HT1080 (cell line): ENCODE measurements at regions not wholly inside any gene's neighbourhood (a gene's known extent, or its start where the extent isn't known, plus 50 kb on each side); places are given as distances from the start of the nearest gene placed in this dataset.
"Not testable (repeated sequence)": the region's sequence is repeated elsewhere in the genome, so short reads cannot be mapped to it uniquely, and the experiment has no call there.

ENCODE experiments used
- DNase-seq: peaks from one replicate; pipeline ENCODE4 v3.0.0-alpha.2; 2015; ENCODE audit warnings: low read depth

GRCh38 chr12:17015501-17015900 lies 409.5 kb upstream of the LMO3 start:
- DNase-seq, result no peak

DNA sequence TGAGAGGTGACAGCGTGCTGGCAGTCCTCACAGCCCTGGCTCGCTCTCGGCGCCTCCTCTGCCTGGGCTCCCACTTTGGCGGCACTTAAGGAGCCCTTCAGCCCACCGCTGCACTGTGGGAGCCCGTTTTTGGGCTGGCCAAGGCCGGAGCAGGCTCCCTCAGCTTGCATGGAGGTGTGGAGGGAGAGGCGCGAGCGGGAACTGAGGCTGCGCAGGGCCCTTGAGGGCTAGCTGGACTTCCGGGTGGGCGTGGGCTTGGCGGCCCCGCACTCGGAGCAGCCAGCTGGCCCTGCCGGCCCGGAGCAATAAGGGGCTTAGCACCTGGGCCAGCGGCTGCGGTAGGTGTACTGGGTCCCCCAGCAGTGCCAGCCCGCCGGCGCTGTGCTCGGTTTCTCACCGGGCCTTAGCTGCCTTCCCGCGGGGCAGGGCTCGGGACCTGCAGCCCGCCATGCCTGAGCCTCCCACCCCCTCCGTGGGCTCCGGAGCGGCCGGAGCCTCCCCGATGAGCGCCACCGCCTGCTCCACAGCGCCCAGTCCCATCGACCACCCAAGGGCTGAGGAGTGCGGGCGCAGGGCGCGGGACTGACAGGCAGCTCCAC lies 401.6 kb upstream of the LMO3 start:
- DNase-seq, result not testable (repeated sequence)

DNA sequence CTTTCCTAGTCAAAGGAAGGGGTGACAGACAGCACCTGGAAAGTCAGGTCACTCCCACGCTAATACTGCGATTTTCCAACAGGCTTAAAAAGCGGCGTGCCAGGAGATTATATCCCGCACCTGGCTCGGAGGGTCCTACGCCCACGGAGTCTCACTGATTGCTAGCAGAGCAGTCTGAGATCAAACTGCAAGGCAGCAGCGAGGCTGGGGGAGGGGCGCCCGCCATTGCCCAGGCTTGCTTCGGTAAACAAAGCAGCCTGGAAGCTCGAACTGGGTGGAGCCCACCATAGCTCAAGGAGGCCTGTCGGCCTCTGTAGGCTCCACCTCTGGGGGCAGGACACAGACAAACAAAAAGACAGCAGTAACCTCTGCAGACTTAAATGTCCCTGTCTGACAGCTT lies 392.6 kb upstream of the LMO3 start:
- DNase-seq, result not testable (repeated sequence)

DNA sequence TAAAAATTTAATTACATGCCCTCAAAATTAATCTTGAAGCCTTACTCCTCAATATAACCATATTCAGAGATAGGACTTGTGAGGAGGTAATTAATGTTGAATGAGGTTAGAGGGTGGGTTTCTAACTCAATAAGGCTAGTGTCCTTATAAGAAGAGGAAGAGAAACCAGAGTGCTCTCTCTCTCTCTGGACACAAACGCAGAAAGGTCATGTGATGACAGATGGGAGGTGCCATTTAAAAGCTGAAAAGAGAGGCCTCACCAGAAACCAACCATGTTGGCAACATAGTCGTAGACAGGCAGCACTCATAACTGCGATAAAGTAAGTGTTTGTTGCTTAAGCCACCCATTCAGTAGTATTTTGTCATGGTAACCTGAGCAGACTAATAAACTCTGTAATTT lies 378.5 kb upstream of the LMO3 start:
- DNase-seq, result no peak

DNA sequence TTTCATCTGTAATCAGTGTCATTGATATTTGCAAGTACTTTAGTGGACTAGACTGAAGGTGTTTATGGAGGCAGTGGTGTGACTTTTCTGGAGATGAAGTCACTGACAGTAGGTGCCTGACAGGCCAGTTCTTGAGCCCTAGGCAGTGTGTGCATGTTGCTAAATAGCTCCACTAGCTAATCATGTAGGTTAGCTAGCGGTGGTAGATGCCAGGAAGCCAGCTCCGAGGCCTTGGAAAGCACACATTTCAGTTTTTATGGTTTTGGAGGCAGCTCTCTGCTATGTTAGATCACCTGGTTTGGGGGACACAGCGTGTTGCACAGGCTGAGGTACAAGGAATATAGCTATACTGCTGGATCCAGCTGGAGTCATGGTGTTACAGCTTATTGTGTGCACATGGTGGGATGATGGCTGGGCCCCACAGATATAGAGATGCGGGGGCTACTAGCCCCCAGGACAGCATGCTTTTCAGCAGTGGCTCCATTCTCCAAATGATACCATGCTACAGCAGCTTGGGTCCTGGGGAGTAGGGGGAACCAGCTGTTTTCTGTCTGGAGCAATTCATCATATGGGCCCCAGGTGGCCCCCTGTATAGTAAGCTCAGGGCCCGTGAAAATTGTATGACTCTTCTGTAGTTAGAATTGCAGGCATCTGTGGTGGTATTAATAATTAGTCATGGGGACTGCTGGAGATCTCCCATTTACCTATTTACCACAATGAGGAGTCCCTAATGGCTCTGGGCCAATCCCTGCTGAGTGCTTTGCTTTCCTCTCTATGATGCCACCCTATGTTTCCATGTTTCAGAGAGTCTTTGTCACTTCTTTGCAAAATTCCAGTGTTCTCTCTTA lies 367.2 kb upstream of the LMO3 start:
- DNase-seq, result peak; percentile 11

DNA sequence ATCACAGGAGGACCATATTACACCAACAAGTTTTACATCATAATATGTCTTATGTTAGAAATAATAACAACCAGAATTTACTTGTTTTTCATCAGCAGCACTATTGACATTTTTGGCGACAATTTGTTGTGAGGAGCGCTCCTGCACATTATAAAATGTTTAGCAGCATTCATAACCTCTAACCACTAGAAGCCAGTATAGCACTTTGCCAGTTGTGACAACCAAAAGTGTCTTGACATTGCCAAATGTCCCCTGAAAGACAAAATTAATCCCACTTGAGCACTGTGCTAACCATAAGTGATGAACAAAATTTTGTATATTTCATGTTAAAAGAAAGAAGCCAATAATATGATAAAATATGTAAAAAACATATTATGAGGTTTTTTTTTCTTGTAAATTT lies 356.9 kb upstream of the LMO3 start:
- DNase-seq, result no peak

DNA sequence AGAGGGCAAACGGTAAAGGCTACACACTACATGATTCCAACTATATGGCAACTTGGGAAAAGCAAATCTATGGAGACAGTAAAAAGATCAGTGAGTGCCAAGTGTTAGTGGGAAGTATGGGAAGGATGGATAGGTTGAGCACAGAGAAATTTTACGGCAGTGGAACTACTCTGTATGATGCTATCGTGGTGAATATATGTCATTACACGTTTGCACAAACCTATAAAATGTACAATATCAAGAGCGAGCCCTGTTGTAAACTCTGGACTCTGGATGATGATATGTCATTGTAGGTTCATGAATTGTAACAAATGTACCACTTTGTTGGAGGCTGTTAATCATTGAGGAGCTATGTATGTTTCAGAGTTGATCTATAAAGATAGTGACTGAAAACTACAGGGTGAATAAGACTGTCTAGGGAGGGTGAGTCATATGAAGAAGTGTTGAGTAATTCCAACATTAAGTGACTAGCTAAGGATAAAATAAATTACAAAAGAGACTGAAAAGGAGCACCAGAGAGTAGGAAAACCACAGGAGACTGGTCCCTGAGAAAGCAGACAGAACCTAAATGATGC lies 349.2 kb upstream of the LMO3 start:
- DNase-seq, result peak; percentile 84

GRCh38 chr12:16949871-16950667 lies 344.1 kb upstream of the LMO3 start:
- peak; percentile 7 for DNase-seq

DNA sequence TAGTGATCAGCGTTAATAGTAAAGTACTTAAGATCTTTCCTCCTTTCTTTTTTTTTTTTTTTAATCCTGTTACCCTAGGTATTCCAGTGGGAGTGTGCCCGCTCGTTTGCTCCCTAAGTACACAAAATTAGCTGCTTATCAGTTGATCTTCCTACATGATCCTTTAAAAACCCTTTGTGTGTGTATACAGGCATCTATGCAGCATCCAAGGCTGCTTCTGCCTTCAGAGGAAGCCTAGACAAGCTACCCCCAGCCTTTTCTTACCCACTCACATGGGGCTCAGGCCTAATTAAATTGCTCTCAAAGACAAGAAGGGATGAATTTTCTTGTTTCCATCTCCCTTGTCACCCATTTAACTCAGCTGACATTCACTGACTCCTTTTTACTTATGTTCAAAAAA lies 343.4 kb upstream of the LMO3 start:
- DNase-seq, result no peak

GRCh38 chr12:16946704-16947103 lies 340.7 kb upstream of the LMO3 start:
- DNase-seq, result no peak

DNA sequence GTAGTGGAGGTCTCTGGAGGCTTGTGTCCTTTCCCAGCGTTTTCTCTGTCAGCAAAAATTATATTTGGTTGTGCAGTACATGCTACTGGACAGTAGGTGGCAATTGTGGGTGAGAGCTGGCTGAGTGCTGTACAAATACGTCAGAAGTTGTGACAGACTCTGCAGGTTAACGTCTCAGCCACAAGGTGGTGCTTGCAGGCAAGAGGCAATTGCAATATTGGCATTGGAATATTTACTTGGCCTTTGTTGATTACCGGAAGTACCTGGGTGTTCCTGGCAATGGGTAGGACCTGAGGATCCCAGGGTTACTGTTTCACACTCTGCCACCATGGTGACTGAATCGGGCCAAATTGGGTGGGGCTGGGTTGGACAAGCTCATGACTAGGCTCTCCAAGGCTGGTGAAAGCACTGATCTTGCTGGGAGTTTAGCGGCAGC lies 333.9 kb upstream of the LMO3 start:
- DNase-seq, result peak; percentile 83

DNA sequence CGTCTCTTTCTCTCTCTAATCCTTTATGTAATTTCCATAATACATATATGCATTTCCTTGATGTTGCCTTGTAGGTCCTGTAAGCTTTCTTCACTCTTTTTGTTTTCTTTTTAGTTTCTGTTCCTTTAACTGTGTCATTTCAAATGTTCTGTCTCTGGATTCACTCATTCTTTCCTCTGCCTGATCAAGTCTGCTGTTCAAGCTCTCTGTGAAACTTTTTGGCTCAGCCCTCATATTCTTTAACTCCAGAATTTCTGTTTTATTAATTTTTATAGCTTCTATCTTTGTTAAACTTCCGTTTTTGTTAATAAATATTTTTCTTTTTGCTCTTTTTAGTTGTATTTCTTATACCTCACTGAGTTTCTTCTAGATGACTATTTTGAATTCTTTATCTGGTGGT lies 321.3 kb upstream of the LMO3 start:
- no peak for DNase-seq

DNA sequence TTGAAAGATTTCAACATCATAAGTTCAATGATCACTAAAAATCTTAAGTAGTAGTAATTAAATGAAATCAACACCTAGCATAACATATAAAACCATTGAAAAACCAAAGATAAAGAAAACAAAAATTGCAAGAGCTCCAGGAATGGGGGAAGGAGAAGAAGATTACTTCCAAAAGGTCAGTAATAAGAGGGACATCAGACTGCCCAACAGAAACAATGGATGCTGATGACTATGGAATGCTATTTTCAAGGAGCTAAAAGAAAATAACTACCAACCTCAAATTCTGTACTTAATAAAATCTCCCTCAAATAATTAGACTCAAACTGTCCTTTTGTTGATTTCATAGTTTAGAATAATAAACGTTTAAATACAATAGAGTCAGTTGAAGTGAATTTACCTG lies 314.5 kb upstream of the LMO3 start:
- DNase-seq, result no peak

DNA sequence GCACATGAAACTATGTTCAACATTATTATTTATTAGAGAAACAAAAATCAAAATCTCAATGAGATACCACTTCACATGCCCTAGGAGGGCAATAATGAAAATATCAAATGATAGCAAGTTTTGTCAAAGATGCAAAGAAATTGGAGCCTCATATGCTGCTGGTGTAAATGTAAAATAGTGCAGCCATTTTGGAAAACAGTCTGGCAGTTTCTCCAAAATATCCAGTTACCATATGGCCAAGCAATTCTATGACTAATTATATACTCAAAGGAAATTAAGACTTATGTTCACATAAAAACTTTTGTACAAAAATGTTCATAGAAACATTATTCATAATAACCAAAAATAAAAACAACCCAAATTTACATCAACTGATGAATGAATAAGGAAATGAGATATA lies 313.6 kb upstream of the LMO3 start:
- DNase-seq, result no peak

DNA sequence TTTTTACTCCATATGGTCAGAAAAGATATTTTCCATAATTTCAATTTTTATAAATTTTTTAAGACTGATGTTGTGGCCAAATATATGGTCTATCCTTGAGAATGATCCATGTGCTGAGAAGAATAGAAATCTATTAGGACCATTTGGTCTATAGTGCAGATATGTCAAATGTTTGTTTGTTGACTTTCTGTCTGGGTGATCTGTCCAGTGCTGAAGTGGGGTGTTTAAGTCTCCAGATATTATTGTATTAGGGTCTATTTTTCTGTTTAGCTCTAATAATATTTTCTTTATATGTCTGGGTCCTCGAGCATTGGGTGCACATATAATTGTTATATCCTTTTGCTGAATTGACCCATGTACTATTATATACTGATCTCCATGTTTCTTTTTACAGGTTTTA lies 308.9 kb upstream of the LMO3 start:
- DNase-seq, result no peak

GRCh38 chr12:16913832-16914490 lies 308.0 kb upstream of the LMO3 start:
- DNase-seq, result peak; percentile 27

DNA sequence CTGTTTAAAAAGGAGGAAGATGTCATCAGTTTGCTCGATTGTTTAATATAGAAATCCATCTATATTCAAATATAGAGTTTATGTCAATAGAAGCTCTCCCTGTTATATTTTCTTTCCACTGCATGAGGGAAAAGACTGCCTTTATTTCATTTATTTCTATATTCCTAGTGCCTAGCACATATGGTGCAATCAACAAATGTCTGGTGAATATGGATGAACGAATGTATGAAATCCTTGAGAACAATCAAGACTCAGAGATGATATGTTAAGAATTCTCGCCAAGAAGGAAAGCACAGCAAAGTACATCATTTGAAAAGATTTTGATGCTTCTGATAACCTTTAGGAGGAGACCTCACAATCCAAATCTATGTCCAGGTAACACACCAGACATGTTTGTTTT lies 296.0 kb upstream of the LMO3 start:
- DNase-seq, result no peak

GRCh38 chr12:16893426-16893825 lies 287.5 kb upstream of the LMO3 start:
- no peak for DNase-seq

DNA sequence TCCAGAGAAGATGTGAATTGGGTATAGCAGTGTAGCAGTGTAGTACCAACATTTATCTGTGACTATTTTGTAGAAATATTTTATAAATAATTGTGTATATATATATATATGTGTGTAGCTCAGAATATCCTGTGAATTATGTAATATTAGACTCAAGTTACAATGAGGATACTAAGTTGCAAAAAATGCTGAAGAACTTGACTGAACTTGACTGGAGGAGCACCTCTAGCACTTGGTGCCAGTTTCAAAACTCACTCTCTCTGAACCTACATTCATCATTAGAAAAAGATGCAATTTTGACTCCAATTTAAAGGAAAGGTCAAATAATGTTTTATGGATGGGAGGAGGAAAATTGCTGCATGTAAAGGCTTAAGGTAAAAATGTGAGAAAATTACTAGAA lies 285.7 kb upstream of the LMO3 start:
- DNase-seq, result no peak

GRCh38 chr12:16884819-16885218 lies 278.9 kb upstream of the LMO3 start:
- no peak for DNase-seq

DNA sequence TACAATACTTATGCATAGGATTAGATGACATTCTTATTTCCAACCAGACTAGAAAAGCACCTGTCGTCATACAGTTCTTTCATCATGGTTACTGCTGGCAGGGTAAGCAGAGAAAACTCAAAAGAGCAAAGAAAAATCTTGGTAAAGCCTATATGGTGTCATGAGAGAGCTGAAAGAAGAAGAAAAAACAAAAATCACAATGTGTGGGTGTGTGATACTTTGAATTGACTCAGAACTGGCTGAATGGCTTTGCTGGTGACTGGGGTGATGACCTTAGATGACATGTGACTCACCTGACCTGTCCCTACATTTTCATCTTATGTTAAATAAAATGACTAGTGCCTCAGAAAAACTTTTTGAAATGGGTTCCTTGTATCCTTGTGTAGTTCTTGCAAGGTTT lies 278.1 kb upstream of the LMO3 start:
- DNase-seq, result no peak
